ENCODE measurements at regions not wholly inside any gene's neighbourhood (a gene's known extent, or its start where the extent isn't known, plus 50 kb on each side); places are given as distances from the start of the nearest gene placed in this dataset.

GRCh38 chr1:114328361-114328904, 174.8 kb upstream of the SYT6 start:
- DNase-seq (no peak), ATAC-seq (no peak)
- no peaks in the 10 kb centered on the region for H3K9me3 Mint-ChIP-seq (ENCODE audit: low read depth)
- CTCF ChIA-PET = interaction anchor here (2.3 to 11.3 kb wide), 2 partner anchors 17 to 46 kb away, joined by 6 to 107 read pairs; no protein-coding TSS in a partner anchor
- H3K4me1 Mint-ChIP-seq = peaks cover 37% of the 10 kb centered on the region
- no peak overlapping the region for H3K27ac Mint-ChIP-seq
- H3K4me3 Mint-ChIP-seq = no peak overlapping the region
- peaks cover 6% of the 10 kb centered on the region for H3K27me3 Mint-ChIP-seq
- H3K36me3 Mint-ChIP-seq = peaks cover 5% of the 10 kb centered on the region

- Mint-ChIP-seq H3K9me3 (ENCODE audit: low read depth) (no peaks in the 10 kb centered on the region), H3K4me3 (no peak overlapping the region), H3K4me1 (peaks cover 4% of the 10 kb centered on the region), H3K27ac (no peak overlapping the region), H3K36me3 (peaks cover 3% of the 10 kb centered on the region), H3K27me3 (peaks cover 6% of the 10 kb centered on the region)
- DNase-seq (no peak), ATAC-seq (no peak)
- CTCF ChIA-PET = interaction anchor here (1.3 to 11.3 kb wide), 2 partner anchors 14 to 21 kb away, joined by 3 to 107 read pairs; no protein-coding TSS in a partner anchor
Measured at GRCh38 chr1:114324662-114324965, 170.9 kb upstream of the SYT6 start.

GRCh38 chr1:114323959-114324661, 170.4 kb upstream of the SYT6 start:
- no peak overlapping the region for H3K27ac Mint-ChIP-seq
- CTCF ChIA-PET = interaction anchor here (1.3 kb wide), 1 partner anchor 14 kb away, joined by 3 read pairs; no protein-coding TSS in a partner anchor

GRCh38 chr1:114322734-114323133, 169.1 kb upstream of the SYT6 start:
- Mint-ChIP-seq H3K27ac (no peak overlapping the region), H3K4me1 (no peaks in the 10 kb centered on the region), H3K9me3 (ENCODE audit: low read depth) (no peaks in the 10 kb centered on the region), H3K4me3 (no peak overlapping the region), H3K36me3 (peaks cover 3% of the 10 kb centered on the region), H3K27me3 (no peaks in the 10 kb centered on the region)
- ATAC-seq = no peak
- DNase-seq = no peak
- CTCF ChIA-PET = no interaction called here

More at GRCh38 chr1:114323959-114324661, 170.4 kb upstream of the SYT6 start:
- Mint-ChIP-seq H3K4me1 (peaks cover 3% of the 10 kb centered on the region), H3K9me3 (ENCODE audit: low read depth) (no peaks in the 10 kb centered on the region), H3K4me3 (no peak overlapping the region), H3K27me3 (peaks cover 4% of the 10 kb centered on the region), H3K36me3 (peaks cover 3% of the 10 kb centered on the region)
- DNase-seq = no peak
- ATAC-seq = no peak

GRCh38 chr1:114322207-114322606, 168.5 kb upstream of the SYT6 start:
- CTCF ChIA-PET = no interaction called here
- no peak for ATAC-seq
- no peaks in the 10 kb centered on the region for H3K9me3 Mint-ChIP-seq (ENCODE audit: low read depth)
- no peak overlapping the region for H3K27ac Mint-ChIP-seq
- DNase-seq = no peak
- no peak overlapping the region for H3K4me3 Mint-ChIP-seq
- H3K4me1 Mint-ChIP-seq = no peaks in the 10 kb centered on the region
- H3K36me3 Mint-ChIP-seq = peaks cover 3% of the 10 kb centered on the region
- no peaks in the 10 kb centered on the region for H3K27me3 Mint-ChIP-seq

GRCh38 chr1:114320586-114320985, 166.9 kb upstream of the SYT6 start:
- DNase-seq (no peak), ATAC-seq (no peak)
- H3K9me3 Mint-ChIP-seq (ENCODE audit: low read depth) = no peaks in the 10 kb centered on the region
- H3K4me1 Mint-ChIP-seq = no peaks in the 10 kb centered on the region
- no peaks in the 10 kb centered on the region for H3K27me3 Mint-ChIP-seq
- no peak overlapping the region for H3K4me3 Mint-ChIP-seq
- CTCF ChIA-PET = interaction anchor here (0.9 to 3.4 kb wide), 5 partner anchors 10 to 191 kb away, joined by 3 to 16 read pairs (median 3); no protein-coding TSS in a partner anchor
- peaks cover 2% of the 10 kb centered on the region for H3K36me3 Mint-ChIP-seq
- no peak overlapping the region for H3K27ac Mint-ChIP-seq

GRCh38 chr1:114319418-114319817, 165.7 kb upstream of the SYT6 start:
- no peaks in the 10 kb centered on the region for H3K9me3 Mint-ChIP-seq (ENCODE audit: low read depth)
- DNase-seq = no peak
- no peaks in the 10 kb centered on the region for H3K36me3 Mint-ChIP-seq
- no peaks in the 10 kb centered on the region for H3K27me3 Mint-ChIP-seq
- CTCF ChIA-PET = interaction anchor here (1.0 to 3.4 kb wide), 5 partner anchors 11 to 341 kb away, joined by 3 to 16 read pairs (median 5); no protein-coding TSS in a partner anchor
- no peak overlapping the region for H3K27ac Mint-ChIP-seq
- H3K4me1 Mint-ChIP-seq = no peaks in the 10 kb centered on the region
- no peak overlapping the region for H3K4me3 Mint-ChIP-seq
- no peak for ATAC-seq

- Mint-ChIP-seq H3K4me1 (no peaks in the 10 kb centered on the region), H3K9me3 (ENCODE audit: low read depth) (no peaks in the 10 kb centered on the region), H3K36me3 (no peaks in the 10 kb centered on the region), H3K4me3 (no peak overlapping the region), H3K27me3 (no peaks in the 10 kb centered on the region), H3K27ac (no peak overlapping the region)
- DNase-seq (no peak), ATAC-seq (no peak)
- CTCF ChIA-PET = interaction anchor here (1.3 to 3.4 kb wide), 4 partner anchors 19 to 340 kb away, joined by 4 to 16 read pairs (median 6); no protein-coding TSS in a partner anchor
Measured at GRCh38 chr1:114318961-114319360, 165.3 kb upstream of the SYT6 start.

- H3K27me3 Mint-ChIP-seq = no peaks in the 10 kb centered on the region
Measured at GRCh38 chr1:114316204-114316603, 162.5 kb upstream of the SYT6 start.

GRCh38 chr1:114315631-114316030, 162.0 kb upstream of the SYT6 start:
- H3K4me1 Mint-ChIP-seq = no peaks in the 10 kb centered on the region
- H3K27ac Mint-ChIP-seq = no peak overlapping the region
- ATAC-seq (no peak), DNase-seq (no peak)
- no peaks in the 10 kb centered on the region for H3K36me3 Mint-ChIP-seq
- CTCF ChIA-PET = interaction anchor here (0.8 to 1.5 kb wide), 4 partner anchors 19 to 112 kb away, joined by 3 to 4 read pairs (median 4); no protein-coding TSS in a partner anchor
- H3K27me3 Mint-ChIP-seq = no peaks in the 10 kb centered on the region
- no peak overlapping the region for H3K4me3 Mint-ChIP-seq
- H3K9me3 Mint-ChIP-seq (ENCODE audit: low read depth) = no peaks in the 10 kb centered on the region

More at GRCh38 chr1:114316204-114316603, 162.5 kb upstream of the SYT6 start:
- ATAC-seq (no peak), DNase-seq (no peak)
- H3K4me1 Mint-ChIP-seq = no peaks in the 10 kb centered on the region
- no peaks in the 10 kb centered on the region for H3K36me3 Mint-ChIP-seq
- no peak overlapping the region for H3K4me3 Mint-ChIP-seq
- H3K9me3 Mint-ChIP-seq (ENCODE audit: low read depth) = no peaks in the 10 kb centered on the region
- no peak overlapping the region for H3K27ac Mint-ChIP-seq
- CTCF ChIA-PET = interaction anchor here (0.8 to 1.5 kb wide), 4 partner anchors 18 to 112 kb away, joined by 3 to 4 read pairs (median 4); no protein-coding TSS in a partner anchor

- ATAC-seq (no peak), DNase-seq (no peak)
- Mint-ChIP-seq H3K27ac (no peak overlapping the region), H3K27me3 (no peaks in the 10 kb centered on the region), H3K4me3 (no peak overlapping the region), H3K36me3 (no peaks in the 10 kb centered on the region), H3K9me3 (ENCODE audit: low read depth) (no peaks in the 10 kb centered on the region), H3K4me1 (no peaks in the 10 kb centered on the region)
- CTCF ChIA-PET = interaction anchor here (1.6 kb wide), 1 partner anchor 32 kb away, joined by 5 read pairs; no protein-coding TSS in a partner anchor
Measured at GRCh38 chr1:114314576-114314975, 160.9 kb upstream of the SYT6 start.

GRCh38 chr1:114314098-114314497, 160.4 kb upstream of the SYT6 start:
- no peaks in the 10 kb centered on the region for H3K4me1 Mint-ChIP-seq
- no peak for ATAC-seq
- H3K4me3 Mint-ChIP-seq = no peak overlapping the region
- no peak for DNase-seq
- no peaks in the 10 kb centered on the region for H3K9me3 Mint-ChIP-seq (ENCODE audit: low read depth)
- no peaks in the 10 kb centered on the region for H3K36me3 Mint-ChIP-seq
- no peaks in the 10 kb centered on the region for H3K27me3 Mint-ChIP-seq
- no peak overlapping the region for H3K27ac Mint-ChIP-seq
- CTCF ChIA-PET = interaction anchor here (1.6 kb wide), 1 partner anchor 32 kb away, joined by 5 read pairs; no protein-coding TSS in a partner anchor

- no peak overlapping the region for H3K4me3 Mint-ChIP-seq
- H3K9me3 Mint-ChIP-seq (ENCODE audit: low read depth) = no peaks in the 10 kb centered on the region
- ATAC-seq (no peak), DNase-seq (no peak)
- peaks cover 4% of the 10 kb centered on the region for H3K27me3 Mint-ChIP-seq
- no peaks in the 10 kb centered on the region for H3K4me1 Mint-ChIP-seq
- no peaks in the 10 kb centered on the region for H3K36me3 Mint-ChIP-seq
- CTCF ChIA-PET = no interaction called here
- H3K27ac Mint-ChIP-seq = no peak overlapping the region
Measured at GRCh38 chr1:114310695-114311271, 157.1 kb upstream of the SYT6 start.

All from activated CD8-positive, alpha-beta memory T cell treated with anti-CD3 and anti-CD28 coated beads, Interleukin-2, amount 10 ng/mL, durations not matched to agents 7 days and 5 days (primary cell).